ENCODE measurements at regions not wholly inside any gene's neighbourhood (a gene's known extent, or its start where the extent isn't known, plus 50 kb on each side); places are given as distances from the start of the nearest gene placed in this dataset.

- no peak for TF ChIP-seq CTCF (IDR thresholded peaks at IDR 0.05)
- TF ChIP-seq POLR2A (IDR thresholded peaks at IDR 0.05) = no peak
Measured at GRCh38 chr1:5692664-5693063, 299.6 kb downstream of the NPHP4 start.

Measured in heart left ventricle (tissue), 13 donors.